Peyer's patch (tissue), 4 donors: ENCODE measurements at regions not wholly inside any gene's neighbourhood (a gene's known extent, or its start where the extent isn't known, plus 50 kb on each side); places are given as distances from the start of the nearest gene placed in this dataset.
A peak's percentile ranks its signal among the peaks of the same experiment; 100 is the strongest.

Experiments used
- DNase-seq, 3 donors: peaks; one replicate each; pipeline ENCODE4 v3.0.0-alpha.2; 2017 to 2019
- H3K27ac ChIP-seq, 4 donors: fragments of 200-600 bp; sonication (generic); one replicate each; pipeline ENCODE4 v1.5.1; 2016 to 2019
- H3K27me3 ChIP-seq, 2 donors: fragments of 200-600 bp; sonication (generic); one replicate each; pipeline ENCODE4 v1.5.1; 2019
- H3K36me3 ChIP-seq, 3 donors: fragments of 200-600 bp; sonication (generic); one replicate each; pipeline ENCODE4 v1.5.1; 2016 to 2019
- H3K4me1 ChIP-seq, 4 donors: fragments of 200-600 bp; sonication (generic); one replicate each; pipeline ENCODE4 v1.5.1; 2016 to 2019
- H3K4me3 ChIP-seq, 4 donors: fragments of 200-600 bp; sonication (generic); 1 replicate in 3 of 4; 2 replicates in 1 of 4; pipeline ENCODE4 v1.5.1; 2016 to 2019; ENCODE audit warnings: mild to moderate bottlenecking in 1 of 4
- H3K9me3 ChIP-seq, 4 donors: fragments of 200-600 bp; sonication (generic); one replicate each; pipeline ENCODE4 v1.5.1; 2016 to 2019; ENCODE audit warnings: mild to moderate bottlenecking in 1 of 4
- POLR2A ChIP-seq, 2 donors: fragments of 450-650 bp; IDR thresholded peaks; one replicate each; pipeline ENCODE4 v1.5.1; 2017; ENCODE audit warnings: antibody characterized with exemption in 2 of 2, mild to moderate bottlenecking in 2 of 2, moderate library complexity in 2 of 2
- TF ChIP-seq, protein P1 (sequence below), 6 experiments: fragments of 450-650 bp in 4 of 6; fragments of 200-600 bp in 2 of 6; sonication (generic) in 1 of 6; IDR thresholded peaks; one replicate each; pipeline ENCODE4 v1.5.1; 2017 to 2019; ENCODE audit warnings: antibody characterized with exemption in 6 of 6, mild to moderate bottlenecking in 3 of 6, moderate library complexity in 1 of 6

GRCh38 chr1:187046293-187046692 is 217.5 kb downstream of the PLA2G4A start:
- Histone ChIP-seq H3K27ac (no peak overlapping the region), H3K4me3 (no peak overlapping the region), H3K4me1 (no peaks in the 10 kb centered on the region), H3K9me3 (no peaks in the 10 kb centered on the region), H3K36me3 (no peaks in the 10 kb centered on the region), H3K27me3 (no peaks in the 10 kb centered on the region)
- no peak for DNase-seq
- TF ChIP-seq POLR2A (IDR thresholded peaks at IDR 0.05) = no peak
- TF ChIP-seq, protein P1, sequence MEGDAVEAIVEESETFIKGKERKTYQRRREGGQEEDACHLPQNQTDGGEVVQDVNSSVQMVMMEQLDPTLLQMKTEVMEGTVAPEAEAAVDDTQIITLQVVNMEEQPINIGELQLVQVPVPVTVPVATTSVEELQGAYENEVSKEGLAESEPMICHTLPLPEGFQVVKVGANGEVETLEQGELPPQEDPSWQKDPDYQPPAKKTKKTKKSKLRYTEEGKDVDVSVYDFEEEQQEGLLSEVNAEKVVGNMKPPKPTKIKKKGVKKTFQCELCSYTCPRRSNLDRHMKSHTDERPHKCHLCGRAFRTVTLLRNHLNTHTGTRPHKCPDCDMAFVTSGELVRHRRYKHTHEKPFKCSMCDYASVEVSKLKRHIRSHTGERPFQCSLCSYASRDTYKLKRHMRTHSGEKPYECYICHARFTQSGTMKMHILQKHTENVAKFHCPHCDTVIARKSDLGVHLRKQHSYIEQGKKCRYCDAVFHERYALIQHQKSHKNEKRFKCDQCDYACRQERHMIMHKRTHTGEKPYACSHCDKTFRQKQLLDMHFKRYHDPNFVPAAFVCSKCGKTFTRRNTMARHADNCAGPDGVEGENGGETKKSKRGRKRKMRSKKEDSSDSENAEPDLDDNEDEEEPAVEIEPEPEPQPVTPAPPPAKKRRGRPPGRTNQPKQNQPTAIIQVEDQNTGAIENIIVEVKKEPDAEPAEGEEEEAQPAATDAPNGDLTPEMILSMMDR (IDR thresholded peaks at IDR 0.05) = no peak

DNA sequence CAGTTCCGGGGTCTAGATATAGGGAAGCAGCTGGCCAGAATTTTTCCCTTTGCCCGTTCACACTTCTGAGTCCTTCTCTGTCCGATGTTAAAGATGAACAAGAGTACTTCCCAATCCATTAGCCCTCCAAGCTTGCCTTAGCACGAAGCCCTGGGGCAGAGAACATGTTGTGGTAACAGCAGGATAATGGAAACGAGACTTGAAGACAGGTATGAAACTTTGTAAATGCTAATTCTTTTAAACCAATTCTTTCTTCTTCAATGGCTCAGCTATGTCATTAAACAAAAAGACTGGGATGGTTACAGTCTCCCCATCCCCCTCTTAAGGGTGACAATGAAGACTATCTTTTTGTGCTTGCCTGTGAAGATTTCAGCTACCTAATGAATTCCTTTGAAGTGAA is 218.5 kb downstream of the PLA2G4A start:
- Histone ChIP-seq H3K4me3 (no peak overlapping the region), H3K36me3 (no peaks in the 10 kb centered on the region), H3K9me3 (no peaks in the 10 kb centered on the region), H3K4me1 (no peaks in the 10 kb centered on the region), H3K27me3 (no peaks in the 10 kb centered on the region), H3K27ac (no peak overlapping the region)
- TF ChIP-seq POLR2A (IDR thresholded peaks at IDR 0.05) = no peak
- TF ChIP-seq, protein P1 (IDR thresholded peaks at IDR 0.05) = no peak
- DNase-seq = no peak

DNA sequence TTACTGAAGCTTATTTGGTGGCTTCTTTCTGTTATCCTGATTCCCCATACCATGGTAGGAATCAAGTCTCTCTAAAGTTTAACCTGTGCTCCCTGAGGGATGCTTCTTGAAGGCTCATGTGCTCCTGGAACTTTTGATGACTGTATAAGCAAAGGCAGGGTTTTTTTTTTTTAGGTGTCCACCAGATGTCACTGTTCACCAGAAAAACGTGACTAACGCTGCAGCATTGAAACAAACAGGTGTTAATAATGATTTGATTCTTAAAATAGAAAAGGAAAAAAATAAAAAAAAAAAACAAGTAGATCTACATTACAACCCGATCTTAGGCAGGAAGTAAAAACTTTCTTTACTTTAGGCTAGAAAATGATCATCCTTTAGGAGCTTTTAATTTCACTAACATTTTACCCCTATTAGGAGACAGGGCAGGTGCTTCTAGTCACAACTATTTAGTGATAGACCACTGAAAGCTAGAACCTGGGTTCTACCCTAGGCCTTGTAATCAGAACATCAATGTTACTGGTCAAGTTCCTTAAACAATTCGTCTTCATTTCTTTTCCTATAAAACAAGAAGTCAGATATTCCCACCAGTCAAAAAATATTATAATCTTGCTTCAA is 223.0 kb downstream of the PLA2G4A start:
- Histone ChIP-seq H3K36me3 (no peaks in the 10 kb centered on the region), H3K4me3 (no peak overlapping the region), H3K27ac (no peak overlapping the region), H3K9me3 (no peaks in the 10 kb centered on the region), H3K4me1 (no peaks in the 10 kb centered on the region), H3K27me3 (no peaks in the 10 kb centered on the region)
- DNase-seq = no peak
- TF ChIP-seq POLR2A (IDR thresholded peaks at IDR 0.05) = no peak
- TF ChIP-seq, protein P1 (IDR thresholded peaks at IDR 0.05) = peak in 4 of 6 experiments; percentile 31 to 42 (median 34)

DNA sequence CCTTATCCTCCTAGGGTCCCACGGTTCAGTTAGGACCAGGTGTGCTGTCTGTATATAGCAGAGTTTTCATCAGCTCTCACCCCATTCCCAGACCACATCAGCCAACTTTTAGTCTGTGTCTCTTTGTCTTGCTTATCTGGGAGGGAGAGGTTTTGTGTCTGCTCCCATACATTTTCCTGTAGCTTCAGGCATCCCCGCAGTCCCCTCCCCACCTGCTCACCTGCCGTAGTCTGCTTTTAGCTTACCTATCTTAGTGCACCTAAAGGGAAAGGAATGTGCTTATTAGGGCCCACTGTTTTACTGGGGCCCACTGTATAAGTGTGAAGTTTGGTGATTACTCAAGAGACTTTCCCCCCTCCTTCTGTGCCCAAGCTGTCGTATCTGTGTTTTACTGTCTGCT is 225.1 kb downstream of the PLA2G4A start:
- no peak for DNase-seq

DNA sequence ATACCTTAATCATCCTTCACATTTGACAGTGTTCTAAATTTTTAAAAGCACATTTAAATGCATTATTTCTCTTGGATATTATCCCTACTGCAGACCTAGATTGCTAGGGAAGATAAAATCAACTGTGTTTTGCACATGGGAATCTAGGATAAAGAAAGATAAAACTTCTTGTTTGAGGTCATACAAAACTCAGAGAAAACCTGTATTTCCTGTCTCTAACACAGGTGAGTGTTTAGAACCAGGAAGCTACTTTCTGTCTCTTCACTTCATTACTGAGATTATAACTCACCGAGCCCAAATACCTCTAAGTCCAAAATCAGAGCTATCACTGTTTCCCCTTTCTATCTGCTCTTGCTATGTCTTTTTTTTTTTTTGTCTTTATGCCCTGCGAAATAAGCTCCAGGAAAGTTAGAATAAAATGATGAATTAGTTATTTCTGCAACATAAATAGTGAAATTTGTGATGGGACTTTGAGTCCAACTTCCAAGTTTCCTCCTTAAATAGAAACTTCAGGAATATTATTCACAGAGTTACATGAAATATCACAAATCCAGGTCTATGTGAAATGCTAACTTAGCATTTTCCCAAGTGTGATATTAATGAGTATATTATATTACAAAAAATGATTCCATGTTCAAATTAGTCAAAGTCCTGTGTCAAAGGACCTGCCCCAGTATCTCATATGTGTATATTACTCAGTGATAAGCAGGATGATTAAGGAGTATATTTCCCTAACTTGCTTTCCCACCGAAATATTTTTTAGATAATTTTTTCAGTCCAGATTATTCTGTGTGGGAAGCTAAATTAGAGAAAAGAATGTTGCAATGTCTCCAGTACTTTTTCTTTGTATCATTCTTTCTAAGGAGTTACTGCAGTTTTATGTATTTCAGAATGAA is 226.4 kb downstream of the PLA2G4A start:
- no peak overlapping the region for H3K27ac ChIP-seq
- H3K4me3 ChIP-seq = no peak overlapping the region
- TF ChIP-seq, protein P1 (IDR thresholded peaks at IDR 0.05) = no peak
- TF ChIP-seq POLR2A (IDR thresholded peaks at IDR 0.05) = no peak
- H3K4me1 ChIP-seq = no peaks in the 10 kb centered on the region
- no peaks in the 10 kb centered on the region for H3K27me3 ChIP-seq
- no peak for DNase-seq
- no peaks in the 10 kb centered on the region for H3K9me3 ChIP-seq
- no peaks in the 10 kb centered on the region for H3K36me3 ChIP-seq

More for the DNA sequence above, 225.1 kb downstream of the PLA2G4A start:
- H3K4me1 ChIP-seq = no peaks in the 10 kb centered on the region
- H3K27ac ChIP-seq = no peak overlapping the region
- H3K9me3 ChIP-seq = no peaks in the 10 kb centered on the region
- TF ChIP-seq, protein P1 (IDR thresholded peaks at IDR 0.05) = no peak
- TF ChIP-seq POLR2A (IDR thresholded peaks at IDR 0.05) = no peak
- no peaks in the 10 kb centered on the region for H3K27me3 ChIP-seq
- no peak overlapping the region for H3K4me3 ChIP-seq
- H3K36me3 ChIP-seq = no peaks in the 10 kb centered on the region
